GM12865 (cell line): ENCODE measurements at regions not wholly inside any gene's neighbourhood (a gene's known extent, or its start where the extent isn't known, plus 50 kb on each side); places are given as distances from the start of the nearest gene placed in this dataset.
A peak's percentile ranks its signal among the peaks of the same experiment; 100 is the strongest.

Source experiments
- DNase-seq: peaks from one replicate; pipeline ENCODE4 v3.0.0; 2010; ENCODE audit warnings: low read depth
- H3K4me3 ChIP-seq: 2 replicates; pipeline ENCODE4 v1.5.1; 2011; ENCODE audit warnings: mild to moderate bottlenecking, low read depth, low read length, control low read depth
- CTCF ChIP-seq: IDR thresholded peaks from 2 replicates; pipeline ENCODE4 v1.5.1; 2011; ENCODE audit warnings: low read length, control low read depth, low read depth, inconsistent platforms; ENCODE audit not compliant: insufficient read depth; ENCODE audit errors: missing control alignments

DNA sequence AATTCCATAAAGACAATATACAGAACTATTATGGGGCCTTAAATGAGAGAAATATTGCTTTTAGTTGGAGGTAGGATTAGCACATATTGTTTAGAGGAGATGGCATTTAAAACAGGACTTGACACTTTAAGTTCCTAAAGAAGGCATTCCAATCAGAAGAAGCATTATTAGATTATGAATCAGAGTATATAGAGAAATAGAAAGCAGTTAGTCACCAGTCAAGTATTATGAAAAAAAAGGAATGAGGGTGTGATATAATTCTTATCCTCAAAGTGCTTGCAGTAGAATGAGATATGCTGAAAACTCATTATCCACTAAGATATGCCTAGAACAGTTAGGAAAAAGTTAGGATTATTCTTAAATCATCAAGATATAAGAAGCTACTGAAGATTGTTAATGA is 456.2 kb downstream of the ZNF385D start:
- DNase-seq, result no peak
- no peak overlapping the region for H3K4me3 ChIP-seq
- TF ChIP-seq CTCF, result no peak

DNA sequence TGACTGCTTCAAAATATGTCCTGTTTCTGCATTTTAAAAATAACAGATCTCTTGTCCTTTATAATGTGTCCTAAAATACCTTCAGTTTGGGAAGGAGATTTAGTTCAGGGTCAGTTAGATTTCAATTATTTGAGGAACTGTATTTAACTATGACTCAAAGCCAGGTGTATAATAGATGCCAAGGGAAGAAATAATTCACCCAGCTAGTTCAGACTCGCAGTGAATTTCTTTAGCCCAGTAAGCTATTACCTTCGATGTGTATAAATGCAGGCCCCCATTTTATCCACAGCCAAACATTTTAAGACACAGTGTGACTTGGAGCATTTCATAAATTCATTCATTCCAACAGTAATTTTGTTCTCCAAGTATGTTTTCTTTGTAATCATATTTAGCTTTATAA is 458.0 kb downstream of the ZNF385D start:
- H3K4me3 ChIP-seq, result no peak overlapping the region
- TF ChIP-seq CTCF, result no peak
- no peak for DNase-seq

DNA sequence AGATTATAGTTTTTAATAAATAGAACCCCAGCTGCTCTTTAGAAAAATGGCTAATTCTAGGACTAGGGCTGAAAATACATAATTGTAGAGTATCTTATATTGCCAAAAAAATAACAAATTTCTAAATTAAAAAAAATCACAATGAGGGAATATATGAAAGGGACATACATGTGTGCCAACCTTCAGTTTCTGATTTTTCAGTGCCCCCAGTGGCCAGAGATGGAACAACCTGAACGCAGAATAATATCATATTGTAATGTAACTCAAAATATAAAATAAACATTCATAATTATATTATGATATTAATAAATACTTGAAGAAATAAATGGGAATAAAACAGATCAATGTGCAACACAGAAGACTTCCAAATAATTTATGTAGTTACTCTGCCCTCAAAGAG is 460.5 kb downstream of the ZNF385D start:
- DNase-seq, result no peak
- TF ChIP-seq CTCF, result peak; percentile 46
- no peak overlapping the region for H3K4me3 ChIP-seq

- DNase-seq, result no peak
Measured at GRCh38 chr3:21274079-21274571, 476.9 kb downstream of the ZNF385D start.

DNA sequence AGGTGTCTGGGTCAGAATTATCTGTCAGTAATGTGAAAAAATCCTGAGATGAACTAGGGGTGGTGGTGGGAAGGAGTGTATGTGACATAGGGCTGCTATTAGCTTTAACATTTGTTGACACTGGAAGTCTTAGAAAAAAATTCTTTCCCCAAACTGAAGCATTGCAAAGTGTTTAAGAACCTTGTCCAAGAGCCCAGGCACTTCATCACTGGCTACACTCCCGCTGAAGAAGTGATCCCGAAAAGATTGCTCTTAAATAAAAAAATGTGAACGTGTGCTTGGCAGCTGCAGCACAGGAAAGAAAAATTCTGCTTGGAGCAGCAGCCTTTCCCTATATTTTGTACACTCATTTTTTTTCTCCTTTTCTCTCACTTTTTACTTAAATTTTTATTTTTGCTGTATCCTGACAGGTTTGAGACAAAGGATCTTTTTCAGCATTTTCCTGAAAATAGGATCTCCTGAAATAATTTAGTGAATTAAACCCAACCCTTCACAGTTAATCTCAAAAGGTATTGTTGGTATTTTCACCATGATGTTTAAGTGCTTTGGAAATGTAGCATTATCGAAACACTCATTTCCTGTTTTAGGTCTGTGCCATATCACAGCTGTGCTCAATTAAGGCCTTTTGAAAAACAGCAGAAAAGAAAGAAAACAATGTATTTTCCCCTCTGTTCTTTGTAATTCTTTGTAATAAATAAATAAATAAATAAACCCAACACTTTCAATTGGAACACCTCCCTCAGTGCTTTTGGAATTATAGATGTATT is 477.6 kb downstream of the ZNF385D start:
- DNase-seq, result no peak
- no peak overlapping the region for H3K4me3 ChIP-seq
- no peak for TF ChIP-seq CTCF

More at GRCh38 chr3:21274079-21274571, 476.9 kb downstream of the ZNF385D start:
- H3K4me3 ChIP-seq, result no peak overlapping the region
- TF ChIP-seq CTCF, result no peak

- TF ChIP-seq CTCF, result no peak
- no peak for DNase-seq
- H3K4me3 ChIP-seq, result no peak overlapping the region
Measured at GRCh38 chr3:21271606-21272016, 479.4 kb downstream of the ZNF385D start.

DNA sequence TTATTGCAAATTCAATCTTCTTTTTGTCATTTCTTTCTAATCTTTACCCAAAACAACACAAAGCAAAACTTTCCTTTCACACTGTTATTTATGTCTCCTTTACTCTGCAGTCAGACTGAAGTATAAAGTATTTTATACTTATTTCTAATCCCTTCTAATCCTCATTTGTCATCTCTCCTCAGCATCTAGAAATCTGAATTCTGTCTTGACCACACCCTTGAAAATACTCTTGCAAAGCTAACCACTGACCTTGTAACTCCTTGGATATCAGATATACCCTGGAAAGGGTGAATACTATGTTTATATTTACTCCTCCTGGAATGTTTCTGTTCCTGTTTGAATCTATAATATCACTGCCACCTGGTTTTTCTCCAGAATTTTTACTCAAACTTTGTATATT is 481.1 kb downstream of the ZNF385D start:
- no peak for TF ChIP-seq CTCF
- H3K4me3 ChIP-seq, result no peak overlapping the region
- DNase-seq, result no peak
